GM18505 (cell line): ENCODE measurements at regions not wholly inside any gene's neighbourhood (a gene's known extent, or its start where the extent isn't known, plus 50 kb on each side); places are given as distances from the start of the nearest gene placed in this dataset.
A peak's percentile ranks its signal among the peaks of the same experiment; 100 is the strongest.

Source experiments
- ATAC-seq: cut with Tn5 transposase; IDR thresholded peaks from one replicate; pipeline ENCODE4 v1.9.1; 2021; ENCODE audit not compliant: unreplicated experiment
- POLR2A ChIP-seq: IDR thresholded peaks from 4 replicates; pipeline ENCODE4 v1.6.1; 2011; ENCODE audit warnings: borderline replicate concordance; ENCODE audit not compliant: insufficient read depth, insufficient read length; ENCODE audit errors: extremely low read depth

GRCh38 chr1:229844675-229845074 is 218.6 kb downstream of the URB2 start:
- no peak for TF ChIP-seq POLR2A

GRCh38 chr1:229845410-229846138 is 219.5 kb downstream of the URB2 start:
- ATAC-seq: no peak
- no peak for TF ChIP-seq POLR2A

More at GRCh38 chr1:229844675-229845074, 218.6 kb downstream of the URB2 start:
- no peak for ATAC-seq

- no peak for ATAC-seq
Observed at GRCh38 chr1:229846351-229846750, 220.3 kb downstream of the URB2 start.

GRCh38 chr1:229848752-229849677 is 218.0 kb upstream of the GALNT2 start:
- no peak for TF ChIP-seq POLR2A
- ATAC-seq: no peak

More at GRCh38 chr1:229846351-229846750, 220.3 kb downstream of the URB2 start:
- no peak for TF ChIP-seq POLR2A

GRCh38 chr1:229851511-229851910 is 215.5 kb upstream of the GALNT2 start:
- no peak for ATAC-seq
- TF ChIP-seq POLR2A: no peak

GRCh38 chr1:229853751-229854150 is 213.3 kb upstream of the GALNT2 start:
- no peak for ATAC-seq
- no peak for TF ChIP-seq POLR2A

- no peak for TF ChIP-seq POLR2A
- no peak for ATAC-seq
Observed at GRCh38 chr1:229854620-229855019, 212.4 kb upstream of the GALNT2 start.

- TF ChIP-seq POLR2A: peak; percentile 31
- ATAC-seq: peak; percentile 96
Observed at GRCh38 chr1:229856009-229856650, 210.9 kb upstream of the GALNT2 start.

GRCh38 chr1:229857585-229857984 is 209.5 kb upstream of the GALNT2 start:
- TF ChIP-seq POLR2A: no peak
- ATAC-seq: no peak

- ATAC-seq: no peak
- no peak for TF ChIP-seq POLR2A
Observed at GRCh38 chr1:229859026-229859425, 208.0 kb upstream of the GALNT2 start.

- TF ChIP-seq POLR2A: no peak
- ATAC-seq: no peak
Observed at GRCh38 chr1:229860926-229861325, 206.1 kb upstream of the GALNT2 start.

- ATAC-seq: no peak
- TF ChIP-seq POLR2A: no peak
Observed at GRCh38 chr1:229862017-229862774, 204.8 kb upstream of the GALNT2 start.

- ATAC-seq: no peak
- no peak for TF ChIP-seq POLR2A
Observed at GRCh38 chr1:229863651-229864545, 203.1 kb upstream of the GALNT2 start.
